ENCODE measurements at regions not wholly inside any gene's neighbourhood (a gene's known extent, or its start where the extent isn't known, plus 50 kb on each side); places are given as distances from the start of the nearest gene placed in this dataset.

GRCh38 chr10:71062156-71062555, 150.2 kb upstream of the UNC5B start:
- H3K4me1 Mint-ChIP-seq (ENCODE audit: low read depth): peaks cover 11% of the 10 kb centered on the region
- intact Hi-C loops (cut with micrococcal nuclease): no loop called here
- H3K27me3 Mint-ChIP-seq: peaks cover 8% of the 10 kb centered on the region
- H3K27ac Mint-ChIP-seq: no peak overlapping the region
- H3K36me3 Mint-ChIP-seq (ENCODE audit: low read depth): no peaks in the 10 kb centered on the region
- H3K9me3 Mint-ChIP-seq: no peaks in the 10 kb centered on the region
- H3K4me3 Mint-ChIP-seq: no peak overlapping the region

GRCh38 chr10:71063401-71063800, 149.0 kb upstream of the UNC5B start:
- peaks cover 8% of the 10 kb centered on the region for H3K27me3 Mint-ChIP-seq
- H3K4me3 Mint-ChIP-seq: no peak overlapping the region
- no peaks in the 10 kb centered on the region for H3K9me3 Mint-ChIP-seq
- no peak overlapping the region for H3K27ac Mint-ChIP-seq
- intact Hi-C loops (cut with micrococcal nuclease): no loop called here
- no peaks in the 10 kb centered on the region for H3K36me3 Mint-ChIP-seq (ENCODE audit: low read depth)
- peaks cover 20% of the 10 kb centered on the region for H3K4me1 Mint-ChIP-seq (ENCODE audit: low read depth)

GRCh38 chr10:71064413-71065118, 147.8 kb upstream of the UNC5B start:
- Mint-ChIP-seq H3K27me3 (peaks cover 8% of the 10 kb centered on the region), H3K27ac (no peak overlapping the region), H3K36me3 (ENCODE audit: low read depth) (no peaks in the 10 kb centered on the region), H3K4me1 (ENCODE audit: low read depth) (peaks cover 20% of the 10 kb centered on the region), H3K4me3 (no peak overlapping the region), H3K9me3 (no peaks in the 10 kb centered on the region)
- intact Hi-C loops (cut with micrococcal nuclease): no loop called here

GRCh38 chr10:71065659-71066058, 146.7 kb upstream of the UNC5B start:
- no peak overlapping the region for H3K4me3 Mint-ChIP-seq
- intact Hi-C loops (cut with micrococcal nuclease): no loop called here
- H3K27ac Mint-ChIP-seq: no peak overlapping the region

GRCh38 chr10:71066600-71066999, 145.8 kb upstream of the UNC5B start:
- no peaks in the 10 kb centered on the region for H3K9me3 Mint-ChIP-seq
- intact Hi-C loops (cut with micrococcal nuclease): no loop called here
- no peak overlapping the region for H3K27ac Mint-ChIP-seq
- peaks cover 6% of the 10 kb centered on the region for H3K27me3 Mint-ChIP-seq
- no peak overlapping the region for H3K4me3 Mint-ChIP-seq
- no peaks in the 10 kb centered on the region for H3K36me3 Mint-ChIP-seq (ENCODE audit: low read depth)
- H3K4me1 Mint-ChIP-seq (ENCODE audit: low read depth): peaks cover 20% of the 10 kb centered on the region

More at GRCh38 chr10:71065659-71066058, 146.7 kb upstream of the UNC5B start:
- Mint-ChIP-seq H3K36me3 (ENCODE audit: low read depth) (no peaks in the 10 kb centered on the region), H3K9me3 (no peaks in the 10 kb centered on the region), H3K4me1 (ENCODE audit: low read depth) (peaks cover 20% of the 10 kb centered on the region), H3K27me3 (peaks cover 8% of the 10 kb centered on the region)

GRCh38 chr10:71067098-71067740, 145.2 kb upstream of the UNC5B start:
- Mint-ChIP-seq H3K9me3 (no peaks in the 10 kb centered on the region), H3K27me3 (peaks cover 7% of the 10 kb centered on the region), H3K36me3 (ENCODE audit: low read depth) (no peaks in the 10 kb centered on the region), H3K27ac (no peak overlapping the region), H3K4me1 (ENCODE audit: low read depth) (peaks cover 20% of the 10 kb centered on the region), H3K4me3 (no peak overlapping the region)
- intact Hi-C loops (cut with micrococcal nuclease): no loop called here

- no peak overlapping the region for H3K4me3 Mint-ChIP-seq
Measured at GRCh38 chr10:71068861-71069271, 143.5 kb upstream of the UNC5B start.

GRCh38 chr10:71069909-71070666, 142.3 kb upstream of the UNC5B start:
- Mint-ChIP-seq H3K4me1 (ENCODE audit: low read depth) (peaks cover 14% of the 10 kb centered on the region), H3K27me3 (peaks cover 6% of the 10 kb centered on the region), H3K9me3 (no peaks in the 10 kb centered on the region), H3K36me3 (ENCODE audit: low read depth) (no peaks in the 10 kb centered on the region), H3K4me3 (no peak overlapping the region), H3K27ac (no peak overlapping the region)
- intact Hi-C loops (cut with micrococcal nuclease): no loop called here

More at GRCh38 chr10:71068861-71069271, 143.5 kb upstream of the UNC5B start:
- Mint-ChIP-seq H3K9me3 (no peaks in the 10 kb centered on the region), H3K36me3 (ENCODE audit: low read depth) (no peaks in the 10 kb centered on the region), H3K27ac (no peak overlapping the region), H3K27me3 (peaks cover 11% of the 10 kb centered on the region), H3K4me1 (ENCODE audit: low read depth) (peaks cover 20% of the 10 kb centered on the region)
- intact Hi-C loops (cut with micrococcal nuclease): no loop called here

- no peaks in the 10 kb centered on the region for H3K36me3 Mint-ChIP-seq (ENCODE audit: low read depth)
- peaks cover 6% of the 10 kb centered on the region for H3K27me3 Mint-ChIP-seq
- H3K4me3 Mint-ChIP-seq: no peak overlapping the region
- peaks cover 14% of the 10 kb centered on the region for H3K4me1 Mint-ChIP-seq (ENCODE audit: low read depth)
- no peak overlapping the region for H3K27ac Mint-ChIP-seq
- intact Hi-C loops (cut with micrococcal nuclease): no loop called here
- H3K9me3 Mint-ChIP-seq: no peaks in the 10 kb centered on the region
Measured at GRCh38 chr10:71070741-71071140, 141.6 kb upstream of the UNC5B start.

GRCh38 chr10:71072131-71072822, 140.1 kb upstream of the UNC5B start:
- no peak overlapping the region for H3K4me3 Mint-ChIP-seq
- intact Hi-C loops (cut with micrococcal nuclease): no loop called here
- peaks cover 9% of the 10 kb centered on the region for H3K27me3 Mint-ChIP-seq
- H3K9me3 Mint-ChIP-seq: no peaks in the 10 kb centered on the region
- no peaks in the 10 kb centered on the region for H3K36me3 Mint-ChIP-seq (ENCODE audit: low read depth)
- peaks cover 7% of the 10 kb centered on the region for H3K4me1 Mint-ChIP-seq (ENCODE audit: low read depth)
- H3K27ac Mint-ChIP-seq: no peak overlapping the region

- intact Hi-C loops (cut with micrococcal nuclease): no loop called here
- H3K4me3 Mint-ChIP-seq: no peak overlapping the region
Measured at GRCh38 chr10:71072823-71073210, 139.6 kb upstream of the UNC5B start.

GRCh38 chr10:71073451-71074175, 138.8 kb upstream of the UNC5B start:
- Mint-ChIP-seq H3K4me3 (no peak overlapping the region), H3K27ac (no peak overlapping the region), H3K36me3 (ENCODE audit: low read depth) (no peaks in the 10 kb centered on the region), H3K27me3 (peaks cover 11% of the 10 kb centered on the region), H3K4me1 (ENCODE audit: low read depth) (no peaks in the 10 kb centered on the region), H3K9me3 (no peaks in the 10 kb centered on the region)
- intact Hi-C loops (cut with micrococcal nuclease): no loop called here

More at GRCh38 chr10:71072823-71073210, 139.6 kb upstream of the UNC5B start:
- Mint-ChIP-seq H3K36me3 (ENCODE audit: low read depth) (no peaks in the 10 kb centered on the region), H3K27me3 (peaks cover 11% of the 10 kb centered on the region), H3K4me1 (ENCODE audit: low read depth) (peaks cover 2% of the 10 kb centered on the region), H3K9me3 (no peaks in the 10 kb centered on the region), H3K27ac (no peak overlapping the region)

- no peaks in the 10 kb centered on the region for H3K4me1 Mint-ChIP-seq (ENCODE audit: low read depth)
- intact Hi-C loops (cut with micrococcal nuclease): no loop called here
- H3K4me3 Mint-ChIP-seq: no peak overlapping the region
- H3K27me3 Mint-ChIP-seq: peaks cover 11% of the 10 kb centered on the region
- H3K9me3 Mint-ChIP-seq: no peaks in the 10 kb centered on the region
- H3K27ac Mint-ChIP-seq: no peak overlapping the region
- no peaks in the 10 kb centered on the region for H3K36me3 Mint-ChIP-seq (ENCODE audit: low read depth)
Measured at GRCh38 chr10:71074176-71074755, 138.1 kb upstream of the UNC5B start.

Measured in dendritic cell treated with granulocyte-macrophage colony-stimulating factor and Interleukin-4, amounts not matched to agents 40 ng/mL and 50 ng/mL, for 4 days (primary cell).